Epithelial cell of esophagus (primary cell): ENCODE measurements at regions not wholly inside any gene's neighbourhood (a gene's known extent, or its start where the extent isn't known, plus 50 kb on each side); places are given as distances from the start of the nearest gene placed in this dataset.
"Not testable (repeated sequence)": the region's sequence is repeated elsewhere in the genome, so short reads cannot be mapped to it uniquely, and the experiment has no call there.

Experiments
- DNase-seq: peaks from one replicate; pipeline ENCODE4 v3.0.0; 2010; ENCODE audit warnings: low read depth
- H3K4me3 ChIP-seq: 2 replicates; pipeline ENCODE4 v1.5.1; 2011; ENCODE audit warnings: mild to moderate bottlenecking, low read length, control low read depth
- CTCF ChIP-seq: IDR thresholded peaks from 2 replicates; pipeline ENCODE4 v1.5.1; 2011; ENCODE audit warnings: low read depth, mild to moderate bottlenecking, low read length, control low read depth, inconsistent platforms; ENCODE audit not compliant: insufficient read depth; ENCODE audit errors: missing control alignments

GRCh38 chr10:83515001-83515400, 624.3 kb upstream of the GHITM start:
- no peak for DNase-seq
- TF ChIP-seq CTCF: no peak

GRCh38 chr10:83516788-83517187, 622.5 kb upstream of the GHITM start:
- no peak for DNase-seq
- H3K4me3 ChIP-seq: no peak overlapping the region
- TF ChIP-seq CTCF: no peak

More at GRCh38 chr10:83515001-83515400, 624.3 kb upstream of the GHITM start:
- H3K4me3 ChIP-seq: no peak overlapping the region

GRCh38 chr10:83517456-83517855, 621.9 kb upstream of the GHITM start:
- DNase-seq: no peak
- no peak for TF ChIP-seq CTCF
- no peak overlapping the region for H3K4me3 ChIP-seq

GRCh38 chr10:83518779-83519178, 620.5 kb upstream of the GHITM start:
- DNase-seq: no peak
- H3K4me3 ChIP-seq: no peak overlapping the region
- no peak for TF ChIP-seq CTCF

GRCh38 chr10:83520386-83520785, 618.9 kb upstream of the GHITM start:
- H3K4me3 ChIP-seq: not testable (repeated sequence)

GRCh38 chr10:83522456-83522855, 616.9 kb upstream of the GHITM start:
- H3K4me3 ChIP-seq: no peak overlapping the region
- DNase-seq: no peak
- no peak for TF ChIP-seq CTCF

More at GRCh38 chr10:83520386-83520785, 618.9 kb upstream of the GHITM start:
- DNase-seq: not testable (repeated sequence)

GRCh38 chr10:83522881-83523386, 616.4 kb upstream of the GHITM start:
- no peak overlapping the region for H3K4me3 ChIP-seq
- DNase-seq: no peak
- TF ChIP-seq CTCF: no peak
